H1 (cell line): ENCODE measurements at regions not wholly inside any gene's neighbourhood (a gene's known extent, or its start where the extent isn't known, plus 50 kb on each side); places are given as distances from the start of the nearest gene placed in this dataset.

Experiments
- CTCF ChIA-PET: fragments of 300-600 bp; sonication (Branson Sonifier 250); formaldehyde crosslinking; loops from one replicate; lab custom pipeline; 2021; ENCODE audit not compliant: partially characterized antibody; lab: Charles Lee
- POLR2A ChIA-PET: fragments of 300-600 bp; sonication (Branson Sonifier 250); formaldehyde crosslinking; loops from one replicate; lab custom pipeline; 2021; ENCODE audit warnings: inconsistent platforms; ENCODE audit not compliant: partially characterized antibody; lab: Charles Lee
- DNase-seq, 2 experiments: peaks; one replicate each; pipeline versions ENCODE4 v3.0.0 to v3.0.0-alpha.2; 2010 to 2022; ENCODE audit warnings: low spot score in 2 of 2, low read depth in 1 of 2, mixed read lengths in 1 of 2
- FAIRE-seq: peaks from 2 replicates; lab custom pipeline; 2011; peaks lifted over from hg19 to GRCh38; lab: Jason Lieb, UNC
- H2AFZ ChIP-seq: 2 replicates; pipeline ENCODE4 v1.8.1; 2012; ENCODE audit warnings: low read length, inconsistent platforms
- H2AK5ac ChIP-seq: 2 replicates; pipeline ENCODE4 v1.6.1; 2013; ENCODE audit warnings: low read depth, low read length
- H2BK120ac ChIP-seq: replicated peaks from 2 replicates; pipeline ENCODE3; 2013; ENCODE audit warnings: low read depth, low read length, inconsistent platforms
- H2BK12ac ChIP-seq: 2 replicates; pipeline ENCODE4 v1.6.1; 2013; ENCODE audit warnings: low read depth, low read length
- H2BK15ac ChIP-seq: 2 replicates; pipeline ENCODE4 v1.6.1; 2013; ENCODE audit warnings: low read length
- H2BK20ac ChIP-seq: 2 replicates; pipeline ENCODE4 v1.6.1; 2013; ENCODE audit warnings: low read length
- H2BK5ac ChIP-seq: 2 replicates; pipeline ENCODE4 v1.6.1; 2013; ENCODE audit warnings: low read depth, low read length
- H3K14ac ChIP-seq: 2 replicates; pipeline ENCODE4 v1.6.1; 2013; ENCODE audit warnings: inconsistent platforms; ENCODE audit not compliant: insufficient read length
- H3K18ac ChIP-seq: 2 replicates; pipeline ENCODE4 v1.6.1; 2013; ENCODE audit warnings: low read length; ENCODE audit errors: extremely low read depth
- H3K23ac ChIP-seq: 2 replicates; pipeline ENCODE4 v1.6.1; 2013; ENCODE audit warnings: inconsistent platforms; ENCODE audit not compliant: insufficient read length
- H3K23me2 ChIP-seq: 2 replicates; pipeline ENCODE4 v1.6.1; 2013; ENCODE audit warnings: low read depth, low read length
- H3K27ac ChIP-seq: 2 replicates; pipeline ENCODE4 v1.6.1; 2011; ENCODE audit warnings: low read depth, low read length, inconsistent platforms
- H3K27me3 ChIP-seq, 4 experiments: replicated peaks in 1 of 4; 1 replicate in 1 of 4; 2 replicates in 3 of 4; pipeline versions ENCODE4 v1.6.1 to v1.8.1; 2011 to 2013; ENCODE audit warnings: low read length in 3 of 4, mild to moderate bottlenecking in 3 of 4, inconsistent platforms in 2 of 4, mixed read lengths in 2 of 4, moderate library complexity in 1 of 4; ENCODE audit not compliant: control insufficient read depth in 3 of 4, insufficient read depth in 3 of 4; ENCODE audit errors: extremely low read depth in 1 of 4
- H3K36me3 ChIP-seq, 4 experiments: 2 replicates each; pipeline versions ENCODE4 v1.6.1 to v1.8.1; 2011 to 2013; ENCODE audit warnings: mild to moderate bottlenecking in 4 of 4, low read length in 3 of 4, moderate library complexity in 2 of 4, control low read depth in 1 of 4, inconsistent platforms in 1 of 4; ENCODE audit not compliant: insufficient read depth in 4 of 4, control insufficient read depth in 2 of 4
- H3K4ac ChIP-seq: replicated peaks from 2 replicates; pipeline ENCODE3; 2013; ENCODE audit warnings: low read length, low read depth, mixed read lengths, inconsistent platforms; ENCODE audit not compliant: insufficient read length
- H3K4me1 ChIP-seq, 4 experiments: replicated peaks in 1 of 4; 1 replicate in 1 of 4; 2 replicates in 3 of 4; pipeline versions ENCODE4 v1.6.1 to v1.8.1; 2011 to 2013; ENCODE audit warnings: low read length in 3 of 4, inconsistent platforms in 2 of 4, mixed read lengths in 1 of 4; ENCODE audit not compliant: insufficient read depth in 4 of 4, control insufficient read depth in 3 of 4
- H3K4me2 ChIP-seq, 2 experiments: 2 replicates each; pipeline versions ENCODE4 v1.6.1 to v1.8.1; 2011 to 2013; ENCODE audit warnings: low read depth in 2 of 2, low read length in 2 of 2, control low read depth in 1 of 2, inconsistent platforms in 1 of 2, mild to moderate bottlenecking in 1 of 2; ENCODE audit not compliant: insufficient read depth in 1 of 2
- H3K4me3 ChIP-seq, 4 experiments: fragments of 200-600, 300-600 bp in 1 of 4; sonication (generic), shearing (Covaris generic), sonication (Bioruptor Twin) in 1 of 4; 2 replicates each; pipeline versions ENCODE4 v1.5.1 to v1.8.1; 2011 to 2016; ENCODE audit warnings: low read length in 4 of 4, low read depth in 3 of 4, control low read depth in 2 of 4, inconsistent platforms in 2 of 4, mild to moderate bottlenecking in 2 of 4, mixed read lengths in 1 of 4, moderate library complexity in 1 of 4; ENCODE audit not compliant: insufficient read depth in 2 of 4; ENCODE audit errors: extremely low read depth in 1 of 4
- H3K56ac ChIP-seq: replicated peaks from 2 replicates; pipeline ENCODE3; 2013; ENCODE audit warnings: low read depth, mild to moderate bottlenecking, mixed read lengths, low read length, inconsistent platforms; ENCODE audit not compliant: insufficient read length
- H3K79me1 ChIP-seq: 2 replicates; pipeline ENCODE4 v1.6.1; 2013; ENCODE audit warnings: low read depth, low read length, control low read depth
- H3K79me2 ChIP-seq, 2 experiments: 2 replicates each; pipeline versions ENCODE4 v1.6.1 to v1.8.1; 2012 to 2013; ENCODE audit warnings: low read length in 2 of 2, mild to moderate bottlenecking in 2 of 2, inconsistent platforms in 1 of 2; ENCODE audit not compliant: insufficient read depth in 2 of 2, control insufficient read depth in 1 of 2
- H3K9ac ChIP-seq, 4 experiments: replicated peaks in 1 of 4; 1 replicate in 1 of 4; 2 replicates in 3 of 4; pipeline versions ENCODE4 v1.6.1 to v1.8.1; 2011 to 2013; ENCODE audit warnings: low read depth in 3 of 4, low read length in 3 of 4, control low read depth in 2 of 4, mild to moderate bottlenecking in 2 of 4, moderate library complexity in 2 of 4, inconsistent platforms in 1 of 4; ENCODE audit errors: extremely low read depth in 1 of 4
- H3K9me3 ChIP-seq, 2 experiments: 2 replicates each; pipeline versions ENCODE4 v1.6.1 to v1.8.1; 2012 to 2013; ENCODE audit warnings: mild to moderate bottlenecking in 2 of 2, moderate library complexity in 2 of 2, control low read depth in 1 of 2, inconsistent platforms in 1 of 2, low read depth in 1 of 2, low read length in 1 of 2, mixed read lengths in 1 of 2; ENCODE audit not compliant: insufficient read depth in 2 of 2
- H4K20me1 ChIP-seq, 2 experiments: replicated peaks in 1 of 2; 2 replicates each; pipeline versions ENCODE3 to v1.8.1; 2011 to 2013; ENCODE audit warnings: inconsistent platforms in 2 of 2, low read length in 2 of 2, mild to moderate bottlenecking in 1 of 2; ENCODE audit not compliant: insufficient read depth in 2 of 2, control insufficient read depth in 1 of 2
- H4K5ac ChIP-seq: 2 replicates; pipeline ENCODE4 v1.6.1; 2013; ENCODE audit warnings: low read length, low read depth, mixed read lengths, inconsistent platforms; ENCODE audit not compliant: insufficient read length
- H4K8ac ChIP-seq: 2 replicates; pipeline ENCODE4 v1.8.0; 2013; ENCODE audit warnings: mild to moderate bottlenecking, moderate library complexity, low read length, inconsistent platforms; ENCODE audit not compliant: insufficient read depth; ENCODE audit errors: extremely low read depth
- H4K91ac ChIP-seq: replicated peaks from 2 replicates; pipeline ENCODE3; 2013; ENCODE audit warnings: low read length, mixed read lengths, inconsistent platforms; ENCODE audit not compliant: insufficient read length
- ASH2L ChIP-seq: fragments of 200-600, 300-600 bp; sonication (generic); IDR thresholded peaks from one replicate; pipeline ENCODE4 v1.7.1; 2017; ENCODE audit warnings: low read length
- BCL11A ChIP-seq, 2 experiments: IDR thresholded peaks; one replicate each; pipeline ENCODE4 v1.6.1; 2011; ENCODE audit warnings: low read depth in 2 of 2, low read length in 2 of 2, mild to moderate bottlenecking in 2 of 2
- CREB1 ChIP-seq: IDR thresholded peaks from 2 replicates; pipeline ENCODE4 v1.6.1; 2012; ENCODE audit warnings: inconsistent platforms
- KDM4A ChIP-seq: IDR thresholded peaks from one replicate; pipeline ENCODE4 v1.7.1; 2012; ENCODE audit warnings: low read depth, mild to moderate bottlenecking, moderate library complexity, low read length, inconsistent platforms; ENCODE audit not compliant: severe bottlenecking
- POU5F1 ChIP-seq: IDR thresholded peaks from 2 replicates; pipeline ENCODE4 v1.6.1; 2011; ENCODE audit warnings: low read depth, mild to moderate bottlenecking, low read length, moderate library complexity
- RXRA ChIP-seq: IDR thresholded peaks from 2 replicates; pipeline ENCODE4 v1.6.1; 2011; ENCODE audit warnings: low read depth, mild to moderate bottlenecking, low read length, moderate library complexity; ENCODE audit not compliant: insufficient read depth
- SP1 ChIP-seq: IDR thresholded peaks from 2 replicates; pipeline ENCODE4 v1.6.1; 2011; ENCODE audit warnings: low read depth, low read length
- TAF7 ChIP-seq: optimal IDR thresholded peaks from 2 replicates; pipeline ENCODE3; 2011; ENCODE audit warnings: low read depth, mild to moderate bottlenecking, inconsistent platforms, low read length, moderate library complexity, borderline replicate concordance
- YY1 ChIP-seq: IDR thresholded peaks from 2 replicates; pipeline ENCODE4 v1.6.1; 2011; ENCODE audit warnings: low read depth, mild to moderate bottlenecking, low read length
- WGBS, 2 experiments: shearing (Covaris generic) in 1 of 2; methylation state at CpG; one replicate each; pipeline versions ENCODE4 v1.1.6 to v1.1.7; 2013 to 2015; ENCODE audit warnings: low lambda C conversion rate in 2 of 2, mixed read lengths in 2 of 2, inconsistent platforms in 1 of 2, low coverage in 1 of 2, missing lambda C conversion rate in 1 of 2; ENCODE audit not compliant: insufficient replicate concordance in 2 of 2, insufficient coverage in 1 of 2, insufficient read length in 1 of 2; ENCODE audit errors: extremely low coverage in 1 of 2, missing lambda C conversion rate in 1 of 2; 5-methylcytosine and 5-hydroxymethylcytosine counted together

- Histone ChIP-seq H3K23ac (no peak overlapping the region), H3K9ac (no peak overlapping the region), H2AK5ac (no peak overlapping the region), H4K8ac (no peak overlapping the region), H3K56ac (no peak overlapping the region), H4K20me1 (no peaks in the 10 kb centered on the region), H4K5ac (no peak overlapping the region), H3K4me3 (no peak overlapping the region), H3K9me3 (peaks cover 6 to 10% of the 10 kb centered on the region in 2 experiments; a peak in 3 of 4 replicates), H3K4ac (no peak overlapping the region), H2BK120ac (no peak overlapping the region), H3K27ac (no peak overlapping the region), H3K18ac (no peak overlapping the region), H3K27me3 (no peaks in the 10 kb centered on the region), H3K14ac (no peak overlapping the region), H3K79me2 (no peaks in the 10 kb centered on the region), H2AFZ (peak overlapping the region; percentile 55), H3K4me2 (no peak overlapping the region), H3K4me1 (peaks cover 3 to 10% (median 6%) of the 10 kb centered on the region in 4 experiments; a peak in 6 of 7 replicates), H3K36me3 (no peaks in the 10 kb centered on the region), H4K91ac (no peak overlapping the region), H2BK12ac (no peak overlapping the region), H3K23me2 (no peaks in the 10 kb centered on the region), H2BK15ac (peak overlapping the region; percentile 25; the same call in 1 of the 2 replicates), H2BK20ac (no peak overlapping the region), H2BK5ac (no peak overlapping the region), H3K79me1 (no peaks in the 10 kb centered on the region)
- FAIRE-seq: no peak
- ChIA-PET POLR2A (no interaction called here), CTCF (no interaction called here)
- 100% methylated on average over 2 of the region's 2 CpGs; no CpG with 5 or more reads in 1 of the 2 experiments for WGBS, 2 experiments
- TF ChIP-seq YY1: no peak
- TF ChIP-seq CREB1: no peak
- no peak for TF ChIP-seq SP1
- no peak for TF ChIP-seq KDM4A
- TF ChIP-seq ASH2L: no peak
- no peak for TF ChIP-seq BCL11A (IDR thresholded peaks at IDR 0.05; ENCODE audit: low read depth in 2 of 2, low read length in 2 of 2)
- no peak for TF ChIP-seq RXRA
- no peak for TF ChIP-seq POU5F1
- TF ChIP-seq TAF7: no peak
- DNase-seq: no peak
Observed at GRCh38 chr5:163916376-163916775, 411.0 kb downstream of the MAT2B start.
